Lung (tissue), 11 donors: ENCODE measurements at regions not wholly inside any gene's neighbourhood (a gene's known extent, or its start where the extent isn't known, plus 50 kb on each side); places are given as distances from the start of the nearest gene placed in this dataset.
A peak's percentile ranks its signal among the peaks of the same experiment; 100 is the strongest.
"Not testable (repeated sequence)": the region's sequence is repeated elsewhere in the genome, so short reads cannot be mapped to it uniquely, and the experiment has no call there.

Source experiments
- ATAC-seq: fragments of 200-7000 bp; cut with Tn5 transposase; one replicate; pipeline ENCODE4 v1.9.1; 2020; ENCODE audit warnings: moderate number of reproducible peaks; ENCODE audit not compliant: insufficient read depth, low FRiP score
- DNase-seq, 3 donors: peaks; one replicate each; pipeline ENCODE4 v3.0.0-alpha.2; 2013 to 2017
- H3K27ac ChIP-seq, 2 donors: one replicate each; pipeline ENCODE4 v1.5.1; 2013; ENCODE audit warnings: mild to moderate bottlenecking in 2 of 2, moderate library complexity in 2 of 2, control low read depth in 1 of 2, inconsistent platforms in 1 of 2, low read depth in 1 of 2, low read length in 1 of 2
- H3K27me3 ChIP-seq, 3 donors: one replicate each; pipeline ENCODE4 v1.5.1; 2013; ENCODE audit warnings: low read length in 2 of 3; ENCODE audit not compliant: control insufficient read depth in 3 of 3, insufficient read depth in 3 of 3
- H3K36me3 ChIP-seq, 4 donors: one replicate each; pipeline ENCODE4 v1.5.1; 2013; ENCODE audit warnings: low read length in 4 of 4, mild to moderate bottlenecking in 1 of 4, moderate library complexity in 1 of 4; ENCODE audit not compliant: control insufficient read depth in 4 of 4, insufficient read depth in 4 of 4
- H3K4me1 ChIP-seq, 5 donors: one replicate each; pipeline ENCODE4 v1.5.1; 2013; ENCODE audit warnings: low read length in 5 of 5, mild to moderate bottlenecking in 2 of 5, moderate library complexity in 1 of 5; ENCODE audit not compliant: control insufficient read depth in 5 of 5, insufficient read depth in 5 of 5
- H3K4me3 ChIP-seq: one replicate; pipeline ENCODE4 v1.5.1; 2013; ENCODE audit warnings: mild to moderate bottlenecking, control low read depth, moderate library complexity
- H3K9ac ChIP-seq, 2 donors: one replicate each; pipeline ENCODE4 v1.5.1; 2013; ENCODE audit warnings: low read length in 2 of 2, control low read depth in 1 of 2; ENCODE audit not compliant: insufficient read depth in 1 of 2
- H3K9me3 ChIP-seq, 4 donors: one replicate each; pipeline ENCODE4 v1.5.1; 2013; ENCODE audit warnings: low read length in 3 of 4, mild to moderate bottlenecking in 1 of 4, moderate library complexity in 1 of 4; ENCODE audit not compliant: control insufficient read depth in 4 of 4, insufficient read depth in 3 of 4
- WGBS, 2 donors: extraction: QIAGEN DNeasy Blood & Tissue Kit; methylation state at CpG; one replicate each; pipeline ENCODE4 v1.1.7; 2013; 5-methylcytosine and 5-hydroxymethylcytosine counted together
- TF ChIP-seq, protein P1 (sequence below): IDR thresholded peaks from 2 replicates; pipeline ENCODE4 v1.5.1; 2012; ENCODE audit warnings: mild to moderate bottlenecking; ENCODE audit errors: control extremely low read depth, extremely low read depth
- donor health status: control.
- donor health status: control.
- donor health status: Bipolar disorder and iron deficiency.
- donor health status: healthy.
- donor health status: DM: yes; HTN: yes; CAD: no.

DNA sequence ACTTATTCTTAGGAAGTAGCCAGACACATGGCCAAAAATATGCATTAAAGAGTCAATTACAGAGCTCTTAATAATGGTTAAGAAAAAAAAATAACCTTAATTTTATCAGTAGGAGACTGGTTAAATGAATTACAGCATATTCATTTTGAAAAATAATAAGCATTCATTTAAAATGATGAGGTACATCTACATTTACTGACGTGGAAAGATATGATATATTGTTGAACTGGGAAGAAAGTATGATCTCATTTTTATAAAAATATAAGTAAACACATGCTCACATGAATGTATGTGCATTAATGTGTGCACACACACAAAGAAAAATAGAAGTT lies 250.3 kb downstream of the ENC1 start:
- ATAC-seq = no peak
- H3K27me3 ChIP-seq = no peaks in the 10 kb centered on the region
- no peak overlapping the region for H3K27ac ChIP-seq
- no peak overlapping the region for H3K9ac ChIP-seq
- TF ChIP-seq, protein P1, sequence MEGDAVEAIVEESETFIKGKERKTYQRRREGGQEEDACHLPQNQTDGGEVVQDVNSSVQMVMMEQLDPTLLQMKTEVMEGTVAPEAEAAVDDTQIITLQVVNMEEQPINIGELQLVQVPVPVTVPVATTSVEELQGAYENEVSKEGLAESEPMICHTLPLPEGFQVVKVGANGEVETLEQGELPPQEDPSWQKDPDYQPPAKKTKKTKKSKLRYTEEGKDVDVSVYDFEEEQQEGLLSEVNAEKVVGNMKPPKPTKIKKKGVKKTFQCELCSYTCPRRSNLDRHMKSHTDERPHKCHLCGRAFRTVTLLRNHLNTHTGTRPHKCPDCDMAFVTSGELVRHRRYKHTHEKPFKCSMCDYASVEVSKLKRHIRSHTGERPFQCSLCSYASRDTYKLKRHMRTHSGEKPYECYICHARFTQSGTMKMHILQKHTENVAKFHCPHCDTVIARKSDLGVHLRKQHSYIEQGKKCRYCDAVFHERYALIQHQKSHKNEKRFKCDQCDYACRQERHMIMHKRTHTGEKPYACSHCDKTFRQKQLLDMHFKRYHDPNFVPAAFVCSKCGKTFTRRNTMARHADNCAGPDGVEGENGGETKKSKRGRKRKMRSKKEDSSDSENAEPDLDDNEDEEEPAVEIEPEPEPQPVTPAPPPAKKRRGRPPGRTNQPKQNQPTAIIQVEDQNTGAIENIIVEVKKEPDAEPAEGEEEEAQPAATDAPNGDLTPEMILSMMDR = no peak
- no peak for DNase-seq
- H3K9me3 ChIP-seq = peaks cover 0 to 3% (median 0%) of the 10 kb centered on the region in 4 donors
- peaks cover 0 to 31% (median 5%) of the 10 kb centered on the region in 5 donors for H3K4me1 ChIP-seq
- no peak overlapping the region for H3K4me3 ChIP-seq
- WGBS, 2 donors = 88% methylated on average over 1 of the region's 1 CpG
- no peaks in the 10 kb centered on the region for H3K36me3 ChIP-seq

DNA sequence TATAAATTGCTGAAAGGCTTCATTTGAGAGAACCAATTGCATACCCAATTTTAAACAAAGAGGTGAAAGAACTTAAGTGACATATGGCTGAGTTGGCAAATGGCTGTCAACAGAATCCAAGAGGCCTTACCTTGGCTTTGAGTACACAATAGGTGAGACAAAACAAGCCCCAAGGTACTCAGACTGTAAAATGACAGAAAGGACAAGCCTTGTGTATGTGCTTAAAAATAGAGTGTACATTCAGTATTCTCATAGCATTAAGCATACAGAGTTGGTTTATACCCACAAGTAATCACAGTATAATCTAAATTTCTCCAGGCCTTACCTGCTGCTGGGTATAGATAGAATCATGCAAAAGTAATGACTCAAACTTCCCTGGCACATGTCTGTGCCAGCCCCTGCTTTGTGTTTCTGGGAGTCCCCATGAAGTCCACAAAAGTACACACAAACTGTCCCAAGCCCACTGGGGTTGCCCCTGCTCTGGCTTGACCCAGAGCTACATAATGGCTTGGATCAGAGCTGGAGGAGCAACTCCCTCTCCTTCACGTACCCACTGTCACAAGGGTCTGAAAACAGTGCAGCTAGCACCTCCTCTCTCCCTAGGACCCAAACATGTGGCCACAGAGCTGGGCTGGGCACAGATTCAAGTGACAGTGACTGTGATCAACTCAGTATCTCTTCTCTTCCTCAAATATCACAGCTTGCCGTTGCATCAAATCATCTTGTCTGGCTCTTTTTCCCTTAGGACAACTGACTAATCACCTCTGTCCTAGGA lies 250.8 kb downstream of the ENC1 start:
- TF ChIP-seq, protein P1 = no peak

DNA sequence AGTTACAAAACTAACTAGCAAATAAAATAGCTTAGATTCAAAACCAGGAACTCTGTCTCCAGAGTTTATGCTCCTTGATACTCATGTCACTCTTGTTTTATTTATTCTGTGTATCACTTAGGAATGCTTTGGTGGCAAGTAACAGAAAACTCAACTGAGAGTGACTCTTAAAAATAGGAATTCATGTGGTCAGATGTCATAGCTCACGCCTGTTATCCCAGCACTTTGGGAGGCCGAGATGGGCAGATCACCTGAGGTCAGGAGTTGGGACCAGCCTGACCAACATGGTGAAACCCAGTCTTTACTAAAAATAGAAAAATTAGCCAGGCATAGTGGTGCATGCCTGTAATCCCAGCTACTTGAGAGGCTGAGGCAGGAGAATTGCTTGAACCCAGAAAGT lies 252.1 kb downstream of the ENC1 start:
- not testable (repeated sequence) for H3K27ac ChIP-seq, H3K4me3 ChIP-seq, H3K9me3 ChIP-seq, ATAC-seq, H3K27me3 ChIP-seq, H3K36me3 ChIP-seq, H3K9ac ChIP-seq, DNase-seq
- WGBS, 2 donors = 85 to 89% methylated on average over 2 of the region's 2 CpGs
- peaks cover 3 to 48% (median 14%) of the 10 kb centered on the region in 5 donors for H3K4me1 ChIP-seq

More for the DNA sequence above, 250.8 kb downstream of the ENC1 start:
- Histone ChIP-seq H3K27ac (no peak overlapping the region), H3K9ac (no peak overlapping the region), H3K4me1 (peaks cover 0 to 36% (median 4%) of the 10 kb centered on the region in 5 donors), H3K4me3 (peak overlapping the region; percentile 21), H3K9me3 (peaks cover 0 to 3% (median 0%) of the 10 kb centered on the region in 4 donors), H3K36me3 (no peaks in the 10 kb centered on the region), H3K27me3 (no peaks in the 10 kb centered on the region)
- DNase-seq (no peak), ATAC-seq (no peak)
- 72 to 78% methylated on average over 2 of the region's 2 CpGs for WGBS, 2 donors

DNA sequence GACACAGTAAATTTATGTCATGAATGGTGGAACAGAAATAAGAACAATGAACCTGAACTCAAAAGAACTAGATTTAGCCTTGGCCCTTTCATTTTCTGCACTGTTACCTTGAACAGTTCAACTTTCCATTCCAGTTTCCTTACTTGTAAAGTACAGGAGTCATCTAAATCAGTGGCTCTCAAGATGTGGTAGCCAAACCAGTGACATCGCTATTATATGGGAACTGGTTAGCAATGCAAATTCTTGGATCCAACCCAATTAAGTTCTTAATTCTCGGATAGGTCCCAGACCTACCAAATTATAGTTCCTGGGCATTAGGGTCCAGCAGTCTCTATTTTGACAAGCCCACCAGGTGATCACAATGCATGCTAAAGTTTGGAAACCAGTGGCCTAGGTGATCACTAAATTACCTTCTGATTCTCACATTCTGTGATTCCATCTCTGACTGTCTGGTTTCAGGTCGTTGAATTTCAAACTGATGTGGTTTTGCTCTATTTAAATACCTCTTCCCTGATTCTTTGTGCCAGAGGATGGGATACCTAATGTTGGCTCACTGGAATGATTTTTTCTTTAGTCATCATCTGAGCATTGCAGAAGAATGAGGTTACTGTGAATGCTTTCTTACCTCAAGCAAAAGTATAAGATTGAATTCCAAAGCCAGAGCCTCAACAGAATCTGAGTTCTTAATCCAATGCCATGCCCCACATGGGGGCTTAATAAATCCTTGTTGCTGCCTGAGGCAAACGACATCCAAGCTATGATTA lies 253.8 kb downstream of the ENC1 start:
- WGBS, 2 donors = 91 to 98% methylated on average over 4 of the region's 4 CpGs
- no peak overlapping the region for H3K27ac ChIP-seq
- no peak overlapping the region for H3K4me3 ChIP-seq
- H3K36me3 ChIP-seq = no peaks in the 10 kb centered on the region
- no peaks in the 10 kb centered on the region for H3K27me3 ChIP-seq
- no peak overlapping the region for H3K9ac ChIP-seq
- peaks cover 0 to 3% (median 0%) of the 10 kb centered on the region in 4 donors for H3K9me3 ChIP-seq
- no peak for ATAC-seq
- no peak for DNase-seq
- peaks cover 2 to 47% (median 21%) of the 10 kb centered on the region in 5 donors for H3K4me1 ChIP-seq
- TF ChIP-seq, protein P1 = no peak
